ENCODE measurements at regions not wholly inside any gene's neighbourhood (a gene's known extent, or its start where the extent isn't known, plus 50 kb on each side); places are given as distances from the start of the nearest gene placed in this dataset.

GRCh38 chr1:94318505-94319030 is 81.2 kb upstream of the ARHGAP29 start:
- over 99% methylated on average over 6 of the region's 6 CpGs for WGBS
- TF ChIP-seq POLR2A (IDR thresholded peaks at IDR 0.05; ENCODE audit: low read depth) (no peak), EP300 (IDR thresholded peaks at IDR 0.05) (no peak), CTCF (IDR thresholded peaks at IDR 0.05) (no peak), POLR2AphosphoS5 (IDR thresholded peaks at IDR 0.05) (no peak)
- no peaks in the 10 kb centered on the region for H3K36me3 ChIP-seq
- H3K9me3 ChIP-seq, result no peaks in the 10 kb centered on the region
- H3K27me3 ChIP-seq, result peaks cover 0 to 6% (median 0%) of the 10 kb centered on the region in 4 donors
- peaks cover 0 to 4% (median 0%) of the 10 kb centered on the region in 4 donors for H3K4me1 ChIP-seq
- H3K4me3 ChIP-seq, result no peak overlapping the region
- DNase-seq (ENCODE audit: extremely low spot score), result no peak
- no peak overlapping the region for H3K27ac ChIP-seq (replicated peaks in 1 of 4)
- intact Hi-C loops (cut with DNase I), result no loop called here

GRCh38 chr1:94317790-94318188 is 80.4 kb upstream of the ARHGAP29 start:
- no peak for DNase-seq (ENCODE audit: extremely low spot score)
- Histone ChIP-seq H3K9me3 (no peaks in the 10 kb centered on the region), H3K4me3 (no peak overlapping the region), H3K27me3 (peaks cover 0 to 1% (median 0%) of the 10 kb centered on the region in 4 donors), H3K27ac (replicated peaks in 1 of 4) (no peak overlapping the region), H3K36me3 (no peaks in the 10 kb centered on the region), H3K4me1 (peaks cover 0 to 4% (median 0%) of the 10 kb centered on the region in 4 donors)
- WGBS, result 100% methylated on average over 1 of the region's 1 CpG
- TF ChIP-seq POLR2A (IDR thresholded peaks at IDR 0.05; ENCODE audit: low read depth), result no peak
- TF ChIP-seq EP300 (IDR thresholded peaks at IDR 0.05), result no peak
- TF ChIP-seq CTCF (IDR thresholded peaks at IDR 0.05), result no peak
- no peak for TF ChIP-seq POLR2AphosphoS5 (IDR thresholded peaks at IDR 0.05)
- intact Hi-C loops (cut with DNase I), result no loop called here

GRCh38 chr1:94316836-94317789 is 79.7 kb upstream of the ARHGAP29 start:
- Histone ChIP-seq H3K4me1 (peaks cover 0 to 4% (median 0%) of the 10 kb centered on the region in 4 donors), H3K36me3 (no peaks in the 10 kb centered on the region), H3K4me3 (no peak overlapping the region), H3K27me3 (no peaks in the 10 kb centered on the region), H3K9me3 (no peaks in the 10 kb centered on the region), H3K27ac (replicated peaks in 1 of 4) (no peak overlapping the region)
- WGBS, result 89% methylated on average over 8 of the region's 8 CpGs
- DNase-seq (ENCODE audit: extremely low spot score), result no peak
- TF ChIP-seq CTCF (IDR thresholded peaks at IDR 0.05) (no peak), POLR2A (IDR thresholded peaks at IDR 0.05; ENCODE audit: low read depth) (no peak), EP300 (IDR thresholded peaks at IDR 0.05) (no peak), POLR2AphosphoS5 (IDR thresholded peaks at IDR 0.05) (no peak)
- intact Hi-C loops (cut with DNase I), result no loop called here

- H3K27ac ChIP-seq (replicated peaks in 1 of 4), result no peak overlapping the region
- no peak for TF ChIP-seq CTCF (IDR thresholded peaks at IDR 0.05)
- TF ChIP-seq POLR2AphosphoS5 (IDR thresholded peaks at IDR 0.05), result no peak
- no peak for TF ChIP-seq EP300 (IDR thresholded peaks at IDR 0.05)
- no peak for TF ChIP-seq POLR2A (IDR thresholded peaks at IDR 0.05; ENCODE audit: low read depth)
- H3K4me3 ChIP-seq, result no peak overlapping the region
- peaks cover 0 to 4% (median 0%) of the 10 kb centered on the region in 4 donors for H3K4me1 ChIP-seq
- 69% methylated on average over 1 of the region's 1 CpG for WGBS
- no peaks in the 10 kb centered on the region for H3K9me3 ChIP-seq
- no peaks in the 10 kb centered on the region for H3K27me3 ChIP-seq
- intact Hi-C loops (cut with DNase I), result no loop called here
- no peak for DNase-seq (ENCODE audit: extremely low spot score)
- no peaks in the 10 kb centered on the region for H3K36me3 ChIP-seq
Observed at GRCh38 chr1:94316183-94316582, 78.8 kb upstream of the ARHGAP29 start.

All from esophagus muscularis mucosa (tissue), 4 donors.